HepG2 (cell line): ENCODE measurements at regions not wholly inside any gene's neighbourhood (a gene's known extent, or its start where the extent isn't known, plus 50 kb on each side); places are given as distances from the start of the nearest gene placed in this dataset.

Experiments used
- ATAC-seq: fragments of 200-7000 bp; cut with Tn5 transposase; 3 replicates; pipeline ENCODE4 v1.9.1; 2020; ENCODE audit warnings: mild to moderate bottlenecking, moderate library complexity
- BruUV-seq: library from RNA; stranded (reverse); fragments of 400-500 nt; replicated peaks from 2 replicates; lab custom pipeline; 2021; lab: Mats Ljungman, UMichigan
- CTCF ChIA-PET: fragments of 300-600 bp; formaldehyde crosslinking; extraction: SDS; loops from one replicate; lab custom pipeline; 2021; ENCODE audit warnings: low total read pairs, inconsistent platforms, low intra/inter-chr PET ratio; lab: Yijun Ruan, JAX
- POLR2A ChIA-PET: fragments of 350-600 bp; sonication (Branson Sonifier 250); formaldehyde crosslinking; loops from one replicate; lab custom pipeline; 2020; ENCODE audit warnings: antibody characterized with exemption, inconsistent platforms; lab: Yijun Ruan, JAX
- DNase-seq: peaks from one replicate; pipeline ENCODE4 v3.0.0-alpha.2; 2015; ENCODE audit warnings: low spot score
- FAIRE-seq: peaks from 3 replicates; lab custom pipeline; 2011; peaks lifted over from hg19 to GRCh38; lab: Jason Lieb, UNC
- H2AFZ ChIP-seq: one replicate; pipeline ENCODE4 v1.6.1; 2011; ENCODE audit warnings: low read length, inconsistent platforms
- H3K27ac ChIP-seq: fragments of 300-600 bp; 3 replicates; pipeline ENCODE4 v1.8.0; 2011; ENCODE audit warnings: mixed run types, mild to moderate bottlenecking, mixed read lengths, low read length, inconsistent platforms; ENCODE audit not compliant: insufficient read depth; ENCODE audit errors: extremely low read length
- H3K27me3 ChIP-seq, 2 experiments: fragments of 200-600 bp in 1 of 2; 2 replicates in 1 of 2; 3 replicates in 1 of 2; pipeline versions ENCODE4 v1.6.0 to v1.8.0; 2011; ENCODE audit warnings: low read length in 2 of 2, mild to moderate bottlenecking in 2 of 2, moderate library complexity in 2 of 2, inconsistent platforms in 1 of 2; ENCODE audit not compliant: insufficient read depth in 2 of 2, control insufficient read depth in 1 of 2
- H3K36me3 ChIP-seq, 2 experiments: fragments of 200-600 bp in 1 of 2; replicated peaks in 1 of 2; 2 replicates in 1 of 2; 3 replicates in 1 of 2; pipeline versions ENCODE4 v1.5.1 to v1.8.0; 2011; ENCODE audit warnings: low read length in 2 of 2, inconsistent platforms in 1 of 2; ENCODE audit not compliant: insufficient read depth in 2 of 2, control insufficient read depth in 1 of 2
- H3K4me1 ChIP-seq: 2 replicates; pipeline ENCODE4 v1.5.1; 2012; ENCODE audit warnings: low read length, inconsistent platforms; ENCODE audit not compliant: insufficient read depth
- H3K4me2 ChIP-seq: 2 replicates; pipeline ENCODE4 v1.6.0; 2011; ENCODE audit warnings: low read depth, low read length, inconsistent platforms
- H3K4me3 ChIP-seq, 3 experiments: fragments of 200-600 bp in 1 of 3; sonication (generic), shearing (Covaris generic) in 1 of 3; replicated peaks in 1 of 3; 2 replicates each; pipeline ENCODE4 v1.5.1; 2011 to 2016; ENCODE audit warnings: low read length in 3 of 3, inconsistent platforms in 2 of 3, low read depth in 2 of 3, mild to moderate bottlenecking in 2 of 3, control low read depth in 1 of 3, mixed read lengths in 1 of 3; ENCODE audit not compliant: insufficient read depth in 1 of 3
- H3K79me2 ChIP-seq: one replicate; pipeline ENCODE4 v1.6.1; 2011; ENCODE audit warnings: low read length, inconsistent platforms; ENCODE audit not compliant: insufficient read depth
- H3K9ac ChIP-seq: 2 replicates; pipeline ENCODE4 v1.6.0; 2011; ENCODE audit warnings: mild to moderate bottlenecking, low read depth, low read length, inconsistent platforms; ENCODE audit not compliant: insufficient read depth
- H3K9me3 ChIP-seq: 2 replicates; pipeline ENCODE4 v1.5.1; 2012; ENCODE audit warnings: mild to moderate bottlenecking, low read length
- H4K20me1 ChIP-seq: 2 replicates; pipeline ENCODE4 v1.6.0; 2011; ENCODE audit warnings: inconsistent platforms, mild to moderate bottlenecking, low read length, moderate library complexity; ENCODE audit not compliant: insufficient read depth
- CEBPB ChIP-seq: IDR thresholded peaks from 2 replicates; pipeline ENCODE4 v1.6.1; 2011; ENCODE audit warnings: low read depth, low read length, improper control_type of control experiment, borderline replicate concordance
- CEBPG ChIP-seq: IDR thresholded peaks from 2 replicates; pipeline ENCODE4 v1.6.1; 2016
- GATA4 ChIP-seq: sonication (generic); IDR thresholded peaks from 2 replicates; pipeline ENCODE4 v1.6.1; 2016; ENCODE audit warnings: antibody characterized with exemption, low read depth, borderline replicate concordance
- MIER2 ChIP-seq: IDR thresholded peaks from 2 replicates; pipeline ENCODE4 v1.6.1; 2016; ENCODE audit warnings: missing biosample characterization, missing genetic modification reagents
- RBM39 ChIP-seq: fragments of 200-400 bp; formaldehyde crosslinking; IDR thresholded peaks from one replicate; pipeline ENCODE4 v1.6.1; 2018; ENCODE audit warnings: antibody characterized with exemption, mild to moderate bottlenecking, low read depth, low read length; ENCODE audit not compliant: poor library complexity, severe bottlenecking
- STAT6 ChIP-seq: sonication (generic); formaldehyde crosslinking; IDR thresholded peaks from 2 replicates; pipeline ENCODE4 v1.4.0; 2020; ENCODE audit warnings: missing genetic modification reagents, mild to moderate bottlenecking, borderline replicate concordance
- ZNF280D ChIP-seq: sonication (generic); formaldehyde crosslinking; IDR thresholded peaks from 2 replicates; pipeline ENCODE4 v1.5.1; 2020; ENCODE audit warnings: mild to moderate bottlenecking, missing genetic modification reagents
- ZNF597 ChIP-seq: sonication (generic); formaldehyde crosslinking; IDR thresholded peaks from 2 replicates; pipeline ENCODE4 v1.5.0; 2020; ENCODE audit warnings: missing genetic modification reagents
- ZNF773 ChIP-seq: sonication (generic); formaldehyde crosslinking; IDR thresholded peaks from 2 replicates; pipeline ENCODE4 v1.4.0; 2020; ENCODE audit warnings: missing genetic modification reagents, borderline replicate concordance
- ZSCAN5A ChIP-seq: sonication (generic); formaldehyde crosslinking; IDR thresholded peaks from 2 replicates; pipeline ENCODE4 v1.8.0; 2022; ENCODE audit warnings: mild to moderate bottlenecking, missing genetic modification reagents, borderline replicate concordance
- WGBS: methylation state at CpG from one replicate; pipeline ENCODE4 v1.1.6; 2017; ENCODE audit warnings: low lambda C conversion rate; 5-methylcytosine and 5-hydroxymethylcytosine counted together
- in situ Hi-C: cut with HindIII; loops from 2 replicates; pipeline ENCODE4 v1.10.0; 2017; ENCODE audit warnings: low pct_unique_long_range_greater_than_20kb; ENCODE audit not compliant: extremely low pct_ligation_motif_present
- intact Hi-C: fragments of 100-400 bp; cut with micrococcal nuclease; formaldehyde crosslinking; loops from one replicate; pipeline ENCODE4 v1.10.0; 2022; ENCODE audit not compliant: unreplicated experiment

DNA sequence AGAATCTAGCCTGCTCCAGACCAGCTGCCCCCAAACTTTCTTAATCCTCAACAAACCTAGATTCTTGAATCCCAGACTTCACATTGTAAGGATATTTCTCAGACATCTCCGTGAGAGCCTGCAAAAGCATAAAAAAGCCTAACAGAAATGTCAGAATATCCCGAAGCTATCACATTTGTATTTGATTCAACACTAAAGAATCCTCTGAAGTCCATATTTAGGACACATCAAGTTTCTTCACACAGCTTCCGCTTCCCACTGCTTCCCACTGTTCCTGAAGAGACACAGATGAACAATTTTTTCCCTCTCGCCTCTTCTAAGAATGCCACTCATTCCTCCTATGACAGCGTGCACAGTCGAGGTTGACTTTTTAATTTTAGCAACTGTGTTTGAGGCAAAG, 396.2 kb upstream of the IGFBP3 start (continued):
- TF ChIP-seq RBM39 = no peak

GRCh38 chr7:46315891-46316290, 394.8 kb upstream of the IGFBP3 start:
- in situ Hi-C loops = no loop called here
- H3K27ac ChIP-seq = no peak overlapping the region
- H3K4me1 ChIP-seq = no peaks in the 10 kb centered on the region
- DNase-seq (no peak), ATAC-seq (no peak), FAIRE-seq (no peak)
- no peaks in the 10 kb centered on the region for H3K79me2 ChIP-seq
- ChIA-PET CTCF (no interaction called here), POLR2A (no interaction called here)
- H3K36me3 ChIP-seq = no peaks in the 10 kb centered on the region
- intact Hi-C loops = no loop called here
- H3K27me3 ChIP-seq = no peaks in the 10 kb centered on the region
- no peak overlapping the region for H2AFZ ChIP-seq
- H3K4me3 ChIP-seq = no peak overlapping the region
- WGBS = 27% methylated on average over 5 of the region's 5 CpGs
- H3K9ac ChIP-seq = no peak overlapping the region
- H3K4me2 ChIP-seq = no peak overlapping the region
- no peaks in the 10 kb centered on the region for H3K9me3 ChIP-seq
- no TSS peak for BruUV-seq
- no peaks in the 10 kb centered on the region for H4K20me1 ChIP-seq
- TF ChIP-seq GATA4 = no peak
- no peak for TF ChIP-seq MIER2 (CRISPR knock-in tag)
- TF ChIP-seq STAT6 (CRISPR knock-in tag) = no peak
- TF ChIP-seq ZSCAN5A (CRISPR knock-in tag) = no peak
- TF ChIP-seq ZNF773 = no peak
- peak; percentile 88 for TF ChIP-seq CEBPB
- TF ChIP-seq ZNF597 (CRISPR knock-in tag) = no peak
- peak; percentile 41; the same call in 1 of the 2 replicates for TF ChIP-seq CEBPG (CRISPR knock-in tag)
- TF ChIP-seq ZNF280D (CRISPR knock-in tag) = no peak
